Thoracic aorta (tissue), 2 donors: ENCODE measurements at regions not wholly inside any gene's neighbourhood (a gene's known extent, or its start where the extent isn't known, plus 50 kb on each side); places are given as distances from the start of the nearest gene placed in this dataset.
A peak's percentile ranks its signal among the peaks of the same experiment; 100 is the strongest.

Experiments
- ATAC-seq: fragments of 150-250 bp; one replicate; pipeline ENCODE4 v1.8.0; 2017; ENCODE audit warnings: low read depth; ENCODE audit not compliant: insufficient number of reproducible peaks, low FRiP score
- DNase-seq: peaks from one replicate; pipeline ENCODE4 v3.0.0-alpha.2; 2020; ENCODE audit warnings: low spot score
- H3K27ac ChIP-seq, 2 donors: fragments of 200-600 bp; sonication (generic); 1 replicate in 1 of 2; 2 replicates in 1 of 2; pipeline ENCODE4 v1.5.1; 2016; ENCODE audit warnings: mild to moderate bottlenecking in 2 of 2, moderate library complexity in 2 of 2
- H3K27me3 ChIP-seq: fragments of 200-600 bp; sonication (generic); replicated peaks from 2 replicates; pipeline ENCODE4 v1.6.0; 2016; ENCODE audit warnings: mild to moderate bottlenecking; ENCODE audit not compliant: insufficient read depth
- H3K36me3 ChIP-seq: fragments of 200-600 bp; sonication (generic); one replicate; pipeline ENCODE4 v1.5.1; 2016
- H3K4me1 ChIP-seq, 2 donors: fragments of 200-600 bp; sonication (generic); 1 replicate in 1 of 2; 2 replicates in 1 of 2; pipeline versions ENCODE4 v1.5.1 to v1.6.0; 2016; ENCODE audit warnings: low read depth in 2 of 2, mild to moderate bottlenecking in 1 of 2; ENCODE audit not compliant: control insufficient read depth in 1 of 2
- H3K4me3 ChIP-seq: fragments of 200-600 bp; sonication (generic); 2 replicates; pipeline ENCODE4 v1.5.1; 2016; ENCODE audit warnings: mild to moderate bottlenecking
- H3K9me3 ChIP-seq: fragments of 200-600 bp; sonication (generic); 2 replicates; pipeline ENCODE4 v1.5.1; 2016
- TF ChIP-seq, protein P1 (sequence below): fragments of 200-600 bp; sonication (generic); IDR thresholded peaks from one replicate; pipeline ENCODE4 v1.5.1; 2019; ENCODE audit warnings: antibody characterized with exemption

DNA sequence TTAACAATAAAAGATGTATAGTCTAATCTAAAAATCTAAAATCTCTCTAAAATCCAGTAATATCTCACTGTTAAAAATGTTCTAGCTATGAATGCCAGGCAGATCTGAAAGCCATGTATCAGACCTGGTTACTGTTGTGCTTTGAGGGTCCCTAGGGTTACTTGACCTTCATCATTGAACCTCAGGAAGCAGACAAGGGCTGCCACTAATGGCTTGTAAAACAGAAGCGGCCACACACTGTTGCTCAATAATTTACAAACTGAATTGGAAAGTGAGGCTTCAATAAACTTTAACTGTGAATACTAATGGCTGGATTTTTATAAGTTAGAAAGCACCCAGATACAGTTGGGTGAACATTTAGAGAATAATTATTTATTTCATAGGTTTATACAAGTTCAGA lies 198.0 kb upstream of the RPS23 start:
- Histone ChIP-seq H3K36me3 (no peaks in the 10 kb centered on the region), H3K27me3 (no peaks in the 10 kb centered on the region), H3K4me1 (no peaks in the 10 kb centered on the region), H3K9me3 (no peaks in the 10 kb centered on the region), H3K4me3 (no peak overlapping the region), H3K27ac (no peak overlapping the region)
- ATAC-seq, result no peak
- no peak for DNase-seq
- TF ChIP-seq, protein P1, sequence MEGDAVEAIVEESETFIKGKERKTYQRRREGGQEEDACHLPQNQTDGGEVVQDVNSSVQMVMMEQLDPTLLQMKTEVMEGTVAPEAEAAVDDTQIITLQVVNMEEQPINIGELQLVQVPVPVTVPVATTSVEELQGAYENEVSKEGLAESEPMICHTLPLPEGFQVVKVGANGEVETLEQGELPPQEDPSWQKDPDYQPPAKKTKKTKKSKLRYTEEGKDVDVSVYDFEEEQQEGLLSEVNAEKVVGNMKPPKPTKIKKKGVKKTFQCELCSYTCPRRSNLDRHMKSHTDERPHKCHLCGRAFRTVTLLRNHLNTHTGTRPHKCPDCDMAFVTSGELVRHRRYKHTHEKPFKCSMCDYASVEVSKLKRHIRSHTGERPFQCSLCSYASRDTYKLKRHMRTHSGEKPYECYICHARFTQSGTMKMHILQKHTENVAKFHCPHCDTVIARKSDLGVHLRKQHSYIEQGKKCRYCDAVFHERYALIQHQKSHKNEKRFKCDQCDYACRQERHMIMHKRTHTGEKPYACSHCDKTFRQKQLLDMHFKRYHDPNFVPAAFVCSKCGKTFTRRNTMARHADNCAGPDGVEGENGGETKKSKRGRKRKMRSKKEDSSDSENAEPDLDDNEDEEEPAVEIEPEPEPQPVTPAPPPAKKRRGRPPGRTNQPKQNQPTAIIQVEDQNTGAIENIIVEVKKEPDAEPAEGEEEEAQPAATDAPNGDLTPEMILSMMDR, result no peak

DNA sequence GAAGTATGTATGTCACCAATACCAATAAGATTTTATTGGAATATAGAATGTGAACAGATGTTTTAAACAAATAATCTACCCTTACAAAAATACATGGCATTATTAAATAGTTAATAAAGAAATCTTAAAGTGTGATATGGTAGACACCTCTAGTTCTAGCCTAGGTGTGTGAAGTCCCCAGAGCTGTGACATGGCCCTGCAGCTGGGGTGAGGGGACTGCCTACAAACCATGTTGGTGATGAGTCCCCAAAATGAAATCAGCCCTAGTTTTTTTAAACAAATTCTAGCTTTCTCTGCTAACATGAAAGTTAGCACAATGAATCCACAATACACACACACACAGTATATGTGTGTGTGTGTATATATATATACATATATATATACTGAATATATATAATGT lies 195.1 kb upstream of the RPS23 start:
- Histone ChIP-seq H3K4me3 (no peak overlapping the region), H3K4me1 (no peaks in the 10 kb centered on the region), H3K9me3 (no peaks in the 10 kb centered on the region), H3K27ac (no peak overlapping the region), H3K36me3 (no peaks in the 10 kb centered on the region), H3K27me3 (no peaks in the 10 kb centered on the region)
- TF ChIP-seq, protein P1, result no peak
- DNase-seq (no peak), ATAC-seq (no peak)

DNA sequence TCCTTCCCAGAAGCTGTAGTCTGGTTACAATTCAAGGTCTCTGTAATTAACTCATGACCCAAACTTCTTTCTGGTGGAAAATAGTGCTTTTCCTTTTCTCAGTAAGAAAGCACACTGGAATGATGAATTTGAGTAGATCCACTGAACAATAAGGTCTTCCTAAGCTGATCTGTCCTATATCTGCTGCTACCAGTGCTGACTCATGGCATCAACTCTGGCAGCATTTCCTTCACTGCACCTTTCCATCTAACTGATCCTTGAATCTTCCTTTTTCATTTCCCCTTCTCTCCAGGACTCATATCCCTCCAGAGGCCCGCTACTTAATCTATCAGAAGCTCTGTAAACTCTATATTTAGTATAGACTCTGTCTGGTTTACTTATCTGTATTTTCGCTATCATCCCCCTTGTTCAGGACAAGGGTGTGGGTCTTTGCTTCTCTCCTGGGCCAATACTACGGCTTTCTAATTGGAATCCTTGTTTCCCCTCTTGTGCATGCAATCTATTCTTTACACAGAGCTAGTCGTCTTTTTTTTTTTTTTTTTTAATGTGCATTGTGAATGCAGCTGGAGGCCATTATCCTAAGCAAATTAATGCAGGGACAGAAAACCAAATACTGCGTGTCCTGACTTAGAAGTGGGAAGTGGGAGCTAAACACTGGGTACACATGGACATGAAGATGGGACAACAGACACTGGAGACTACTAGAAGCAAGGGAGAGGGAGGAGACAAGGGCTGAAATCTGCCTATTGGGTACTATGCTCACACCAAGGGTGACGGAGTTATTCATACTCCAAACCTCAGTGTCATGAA lies 192.2 kb upstream of the RPS23 start:
- Histone ChIP-seq H3K4me1 (peaks cover 0 to 9% of the 10 kb centered on the region in 2 donors), H3K4me3 (no peak overlapping the region), H3K36me3 (no peaks in the 10 kb centered on the region), H3K27me3 (no peaks in the 10 kb centered on the region), H3K9me3 (no peaks in the 10 kb centered on the region), H3K27ac (no peak overlapping the region)
- TF ChIP-seq, protein P1, result no peak
- DNase-seq, result no peak
- no peak for ATAC-seq

DNA sequence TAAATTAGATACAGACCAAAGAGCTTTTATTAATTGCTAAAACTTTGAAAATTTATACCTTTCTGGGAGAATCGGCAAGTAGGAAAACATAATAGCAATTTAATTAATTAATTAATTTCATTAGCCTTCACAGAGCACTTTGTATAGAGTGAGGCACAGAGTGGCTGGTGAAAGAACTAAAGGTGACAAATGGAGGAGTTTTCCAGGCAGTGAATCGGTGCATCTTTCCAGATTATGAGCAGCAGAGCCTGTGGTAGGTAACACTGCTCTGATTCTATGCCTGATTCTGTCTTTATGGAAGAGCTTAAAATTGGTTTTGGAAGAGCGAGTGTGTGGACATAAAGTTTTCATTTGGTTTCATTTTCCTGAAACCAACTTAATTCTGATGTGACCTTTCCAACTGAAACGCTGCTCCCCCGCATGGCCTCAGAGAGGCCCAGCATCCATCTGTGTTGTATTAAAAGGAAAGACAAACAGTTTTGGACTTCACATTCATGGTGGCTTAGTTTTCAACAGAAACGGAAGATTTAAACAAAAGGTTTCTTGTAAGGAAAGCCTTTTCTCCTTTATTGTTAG lies 188.9 kb upstream of the RPS23 start:
- DNase-seq (no peak), ATAC-seq (no peak)
- H3K4me3 ChIP-seq, result peak overlapping the region; percentile 58
- H3K36me3 ChIP-seq, result no peaks in the 10 kb centered on the region
- no peaks in the 10 kb centered on the region for H3K27me3 ChIP-seq
- peaks cover 4% of the 10 kb centered on the region for H3K9me3 ChIP-seq
- peaks cover 0 to 9% of the 10 kb centered on the region in 2 donors for H3K4me1 ChIP-seq
- peak overlapping the region; percentile 15 to 28 for H3K27ac ChIP-seq
- TF ChIP-seq, protein P1, result peak; percentile 33

DNA sequence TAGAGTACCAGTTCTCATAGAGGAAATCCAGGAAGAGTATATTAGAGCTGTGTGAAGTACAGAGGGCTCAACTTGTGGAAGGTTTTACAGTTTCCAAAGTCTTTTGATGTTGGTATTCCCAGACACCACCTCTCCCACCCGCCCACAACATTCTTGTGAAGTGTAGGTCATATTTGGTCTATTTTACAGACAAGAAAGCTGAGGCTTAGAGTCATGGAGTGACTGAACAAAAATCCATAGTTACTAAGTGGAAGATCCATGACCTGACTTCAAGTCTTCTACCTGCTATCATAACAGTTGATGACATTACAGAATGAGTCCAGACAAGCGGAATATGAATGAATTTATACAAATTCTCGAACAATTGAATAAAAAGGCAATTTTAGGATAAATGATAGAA lies 187.1 kb upstream of the RPS23 start:
- Histone ChIP-seq H3K9me3 (peaks cover 4% of the 10 kb centered on the region), H3K4me1 (peaks cover 0 to 9% of the 10 kb centered on the region in 2 donors), H3K36me3 (no peaks in the 10 kb centered on the region), H3K4me3 (no peak overlapping the region), H3K27me3 (no peaks in the 10 kb centered on the region), H3K27ac (no peak overlapping the region)
- TF ChIP-seq, protein P1, result no peak
- DNase-seq, result no peak
- no peak for ATAC-seq
